ENCODE measurements at regions not wholly inside any gene's neighbourhood (a gene's known extent, or its start where the extent isn't known, plus 50 kb on each side); places are given as distances from the start of the nearest gene placed in this dataset.

GRCh38 chr6:112781241-112781640, 434.1 kb downstream of the RFPL4B start:
- no peak for DNase-seq (ENCODE audit: low spot score)
- no peak overlapping the region for H3K4me3 ChIP-seq
- TF ChIP-seq CTCF (IDR thresholded peaks at IDR 0.05), result no peak
- no peak overlapping the region for H3K27ac ChIP-seq

- no peak for TF ChIP-seq CTCF (IDR thresholded peaks at IDR 0.05)
- no peak overlapping the region for H3K4me3 ChIP-seq
- no peak for DNase-seq (ENCODE audit: low spot score)
- no peak overlapping the region for H3K27ac ChIP-seq
Measured at GRCh38 chr6:112785408-112785807, 438.3 kb downstream of the RFPL4B start.

GRCh38 chr6:112786801-112787200, 439.7 kb downstream of the RFPL4B start:
- H3K4me3 ChIP-seq, result no peak overlapping the region
- no peak for DNase-seq (ENCODE audit: low spot score)
- TF ChIP-seq CTCF (IDR thresholded peaks at IDR 0.05), result no peak
- H3K27ac ChIP-seq, result no peak overlapping the region

- Histone ChIP-seq H3K27ac (no peak overlapping the region), H3K4me3 (no peak overlapping the region)
- DNase-seq (ENCODE audit: low spot score), result no peak
- no peak for TF ChIP-seq CTCF (IDR thresholded peaks at IDR 0.05)
Measured at GRCh38 chr6:112787371-112787770, 440.2 kb downstream of the RFPL4B start.

GRCh38 chr6:112795316-112795715, 448.2 kb downstream of the RFPL4B start:
- no peak for TF ChIP-seq CTCF (IDR thresholded peaks at IDR 0.05)
- Histone ChIP-seq H3K4me3 (no peak overlapping the region), H3K27ac (no peak overlapping the region)
- no peak for DNase-seq (ENCODE audit: low spot score)

- no peak overlapping the region for H3K4me3 ChIP-seq
- no peak overlapping the region for H3K27ac ChIP-seq
- no peak for DNase-seq (ENCODE audit: low spot score)
- no peak for TF ChIP-seq CTCF (IDR thresholded peaks at IDR 0.05)
Measured at GRCh38 chr6:112796712-112797111, 449.6 kb downstream of the RFPL4B start.

- no peak for DNase-seq (ENCODE audit: low spot score)
- H3K4me3 ChIP-seq, result no peak overlapping the region
- TF ChIP-seq CTCF (IDR thresholded peaks at IDR 0.05), result no peak
- no peak overlapping the region for H3K27ac ChIP-seq
Measured at GRCh38 chr6:112799889-112800288, 452.8 kb downstream of the RFPL4B start.
